T-helper 2 cell treated with Interferon-gamma antibody and Interleukin-4, amounts not matched to agents 5 μg/mL and 100 μg/mL, for 36 hours (primary cell): ENCODE measurements at regions not wholly inside any gene's neighbourhood (a gene's known extent, or its start where the extent isn't known, plus 50 kb on each side); places are given as distances from the start of the nearest gene placed in this dataset.
A peak's percentile ranks its signal among the peaks of the same experiment; 100 is the strongest.

Experiments
- DNase-seq: peaks from one replicate; pipeline ENCODE4 v3.0.0; 2021; ENCODE audit warnings: low spot score
- H3K27ac Mint-ChIP-seq: one replicate; pipeline ENCODE4 v1.8.0; 2021; ENCODE audit warnings: mild to moderate bottlenecking, mixed read lengths
- H3K27me3 Mint-ChIP-seq: one replicate; pipeline ENCODE4 v1.8.0; 2021; ENCODE audit warnings: low read depth, mixed read lengths
- H3K36me3 Mint-ChIP-seq: one replicate; pipeline ENCODE4 v1.8.0; 2021; ENCODE audit warnings: low read depth, mixed read lengths
- H3K4me1 Mint-ChIP-seq: one replicate; pipeline ENCODE4 v1.8.0; 2021; ENCODE audit warnings: low read depth, mixed read lengths
- H3K4me3 Mint-ChIP-seq: one replicate; pipeline ENCODE4 v1.8.0; 2022; ENCODE audit warnings: mild to moderate bottlenecking, moderate library complexity, mixed read lengths
- H3K9me3 Mint-ChIP-seq: one replicate; pipeline ENCODE4 v1.8.0; 2021; ENCODE audit warnings: mixed read lengths

- H3K9me3 Mint-ChIP-seq = no peaks in the 10 kb centered on the region
- no peak overlapping the region for H3K4me3 Mint-ChIP-seq
- peaks cover 7% of the 10 kb centered on the region for H3K36me3 Mint-ChIP-seq
- peaks cover 74% of the 10 kb centered on the region for H3K4me1 Mint-ChIP-seq
- no peak overlapping the region for H3K27ac Mint-ChIP-seq
- no peak for DNase-seq
- no peaks in the 10 kb centered on the region for H3K27me3 Mint-ChIP-seq
These were observed 232.9 kb upstream of the CRY1 start for GRCh38 chr12:107326237-107326636.

GRCh38 chr12:107327651-107328182, 234.4 kb upstream of the CRY1 start:
- Mint-ChIP-seq H3K36me3 (peaks cover 7% of the 10 kb centered on the region), H3K4me3 (no peak overlapping the region), H3K4me1 (peaks cover 72% of the 10 kb centered on the region), H3K27me3 (no peaks in the 10 kb centered on the region), H3K27ac (no peak overlapping the region), H3K9me3 (no peaks in the 10 kb centered on the region)
- DNase-seq = no peak

- no peak overlapping the region for H3K27ac Mint-ChIP-seq
- H3K4me1 Mint-ChIP-seq = peaks cover 71% of the 10 kb centered on the region
- H3K4me3 Mint-ChIP-seq = peak overlapping the region; percentile 19
- H3K27me3 Mint-ChIP-seq = no peaks in the 10 kb centered on the region
- peak; percentile 26 for DNase-seq
- H3K36me3 Mint-ChIP-seq = peaks cover 9% of the 10 kb centered on the region
- no peaks in the 10 kb centered on the region for H3K9me3 Mint-ChIP-seq
These were observed 235.2 kb upstream of the CRY1 start for GRCh38 chr12:107328442-107329133.

- Mint-ChIP-seq H3K27ac (peak overlapping the region; percentile 22), H3K27me3 (no peaks in the 10 kb centered on the region), H3K36me3 (peaks cover 20% of the 10 kb centered on the region), H3K4me3 (peak overlapping the region; percentile 39), H3K4me1 (peaks cover 72% of the 10 kb centered on the region), H3K9me3 (no peaks in the 10 kb centered on the region)
- DNase-seq = no peak
These were observed 236.4 kb upstream of the CRY1 start for GRCh38 chr12:107329569-107330324.

GRCh38 chr12:107330831-107331431, 237.6 kb upstream of the CRY1 start:
- no peaks in the 10 kb centered on the region for H3K9me3 Mint-ChIP-seq
- H3K4me3 Mint-ChIP-seq = peak overlapping the region; percentile 37
- peaks cover 70% of the 10 kb centered on the region for H3K4me1 Mint-ChIP-seq
- peak overlapping the region; percentile 49 for H3K27ac Mint-ChIP-seq
- peak; percentile 36 for DNase-seq
- peaks cover 22% of the 10 kb centered on the region for H3K36me3 Mint-ChIP-seq
- no peaks in the 10 kb centered on the region for H3K27me3 Mint-ChIP-seq

- H3K4me3 Mint-ChIP-seq = no peak overlapping the region
- H3K4me1 Mint-ChIP-seq = peaks cover 66% of the 10 kb centered on the region
- peak overlapping the region; percentile 49 for H3K27ac Mint-ChIP-seq
- H3K36me3 Mint-ChIP-seq = peaks cover 22% of the 10 kb centered on the region
- no peaks in the 10 kb centered on the region for H3K27me3 Mint-ChIP-seq
- no peaks in the 10 kb centered on the region for H3K9me3 Mint-ChIP-seq
- no peak for DNase-seq
These were observed 238.1 kb upstream of the CRY1 start for GRCh38 chr12:107331471-107331870.

GRCh38 chr12:107331912-107332311, 238.6 kb upstream of the CRY1 start:
- H3K9me3 Mint-ChIP-seq = no peaks in the 10 kb centered on the region
- no peak for DNase-seq
- peaks cover 22% of the 10 kb centered on the region for H3K36me3 Mint-ChIP-seq
- H3K27me3 Mint-ChIP-seq = no peaks in the 10 kb centered on the region
- H3K27ac Mint-ChIP-seq = no peak overlapping the region
- peaks cover 66% of the 10 kb centered on the region for H3K4me1 Mint-ChIP-seq
- no peak overlapping the region for H3K4me3 Mint-ChIP-seq

GRCh38 chr12:107332743-107333142, 239.4 kb upstream of the CRY1 start:
- H3K36me3 Mint-ChIP-seq = peaks cover 25% of the 10 kb centered on the region
- H3K27me3 Mint-ChIP-seq = no peaks in the 10 kb centered on the region
- no peaks in the 10 kb centered on the region for H3K9me3 Mint-ChIP-seq
- DNase-seq = no peak
- peaks cover 67% of the 10 kb centered on the region for H3K4me1 Mint-ChIP-seq
- H3K27ac Mint-ChIP-seq = no peak overlapping the region
- no peak overlapping the region for H3K4me3 Mint-ChIP-seq

GRCh38 chr12:107335802-107336570, 242.6 kb upstream of the CRY1 start:
- no peak overlapping the region for H3K4me3 Mint-ChIP-seq
- H3K27ac Mint-ChIP-seq = no peak overlapping the region
- no peaks in the 10 kb centered on the region for H3K9me3 Mint-ChIP-seq
- no peak for DNase-seq
- no peaks in the 10 kb centered on the region for H3K27me3 Mint-ChIP-seq
- H3K4me1 Mint-ChIP-seq = peaks cover 47% of the 10 kb centered on the region
- peaks cover 27% of the 10 kb centered on the region for H3K36me3 Mint-ChIP-seq

GRCh38 chr12:107336695-107337094, 243.3 kb upstream of the CRY1 start:
- no peak overlapping the region for H3K4me3 Mint-ChIP-seq
- peaks cover 29% of the 10 kb centered on the region for H3K36me3 Mint-ChIP-seq
- no peak overlapping the region for H3K27ac Mint-ChIP-seq
- H3K4me1 Mint-ChIP-seq = peaks cover 44% of the 10 kb centered on the region
- no peaks in the 10 kb centered on the region for H3K27me3 Mint-ChIP-seq
- no peaks in the 10 kb centered on the region for H3K9me3 Mint-ChIP-seq
- no peak for DNase-seq

GRCh38 chr12:107337346-107338095, 244.2 kb upstream of the CRY1 start:
- DNase-seq = peak; percentile 18
- Mint-ChIP-seq H3K4me1 (peaks cover 38% of the 10 kb centered on the region), H3K27me3 (no peaks in the 10 kb centered on the region), H3K9me3 (no peaks in the 10 kb centered on the region), H3K27ac (no peak overlapping the region), H3K36me3 (peaks cover 31% of the 10 kb centered on the region), H3K4me3 (no peak overlapping the region)

- H3K4me3 Mint-ChIP-seq = no peak overlapping the region
- no peak overlapping the region for H3K27ac Mint-ChIP-seq
- H3K4me1 Mint-ChIP-seq = peaks cover 25% of the 10 kb centered on the region
- peaks cover 25% of the 10 kb centered on the region for H3K36me3 Mint-ChIP-seq
- DNase-seq = no peak
- H3K9me3 Mint-ChIP-seq = peaks cover 5% of the 10 kb centered on the region
- H3K27me3 Mint-ChIP-seq = no peaks in the 10 kb centered on the region
These were observed 246.1 kb upstream of the CRY1 start for GRCh38 chr12:107339487-107339886.

- H3K9me3 Mint-ChIP-seq = peaks cover 5% of the 10 kb centered on the region
- no peak overlapping the region for H3K4me3 Mint-ChIP-seq
- DNase-seq = no peak
- H3K27me3 Mint-ChIP-seq = no peaks in the 10 kb centered on the region
- peaks cover 24% of the 10 kb centered on the region for H3K36me3 Mint-ChIP-seq
- peaks cover 24% of the 10 kb centered on the region for H3K4me1 Mint-ChIP-seq
- no peak overlapping the region for H3K27ac Mint-ChIP-seq
These were observed 246.6 kb upstream of the CRY1 start for GRCh38 chr12:107339932-107340331.
